ENCODE measurements at regions not wholly inside any gene's neighbourhood (a gene's known extent, or its start where the extent isn't known, plus 50 kb on each side); places are given as distances from the start of the nearest gene placed in this dataset.

DNA sequence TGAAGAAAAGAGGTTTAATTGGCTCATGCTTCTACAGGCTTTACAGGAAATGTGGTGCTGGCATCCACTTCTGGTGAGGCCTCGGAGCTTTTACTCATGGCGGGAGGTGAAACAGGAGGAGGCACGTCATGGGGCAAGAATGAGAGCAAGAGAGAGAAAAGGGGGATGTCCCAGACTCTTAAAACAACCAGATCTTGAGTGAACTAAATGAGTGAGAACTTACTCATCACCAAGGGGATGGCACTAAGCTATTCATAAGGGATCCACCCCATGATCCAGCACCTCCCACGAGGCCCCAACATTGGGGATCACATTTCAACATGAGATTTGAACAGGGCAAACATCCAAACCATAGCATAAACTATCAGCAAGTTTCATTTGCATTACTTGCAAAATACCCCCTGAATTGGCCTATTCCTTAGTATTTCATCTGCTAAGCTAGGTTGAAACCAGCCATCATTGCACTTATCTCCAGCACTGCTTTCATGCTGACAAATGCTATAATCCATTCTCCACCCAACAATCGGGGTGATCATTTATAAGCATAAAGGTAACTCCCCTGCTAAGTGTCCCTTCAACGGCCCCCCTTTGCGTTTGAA lies 179.0 kb downstream of the NOC3L start:
- CTCF ChIA-PET: no interaction called here
- intact Hi-C loops (cut with micrococcal nuclease): no loop called here

DNA sequence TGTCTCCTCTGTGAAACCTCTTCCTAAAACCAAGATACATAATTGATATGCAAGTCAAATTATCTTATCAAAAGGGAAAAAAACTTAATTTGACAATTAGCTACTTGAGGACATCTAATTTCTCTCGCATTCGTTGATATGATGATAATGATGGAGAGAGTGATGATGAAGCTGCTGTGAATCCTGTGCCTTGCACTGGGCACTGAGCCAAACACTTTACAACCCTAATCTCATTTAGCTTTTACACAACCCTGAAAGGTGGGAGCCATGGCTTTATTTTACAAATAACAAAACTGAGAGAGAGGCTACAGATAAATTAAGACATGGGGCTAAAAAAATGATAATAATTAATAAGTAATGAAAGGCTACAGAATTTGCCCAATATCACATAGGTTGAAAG lies 176.0 kb downstream of the NOC3L start:
- peaks cover 9% of the 10 kb centered on the region for H3K4me1 Mint-ChIP-seq (ENCODE audit: low read depth)
- no peaks in the 10 kb centered on the region for H3K9me3 Mint-ChIP-seq
- no peak overlapping the region for H3K4me3 Mint-ChIP-seq
- H3K27ac Mint-ChIP-seq: no peak overlapping the region
- H3K36me3 Mint-ChIP-seq: no peaks in the 10 kb centered on the region
- intact Hi-C loops (cut with micrococcal nuclease): no loop called here
- DNase-seq: no peak
- POLR2A ChIA-PET: no interaction called here
- H3K27me3 Mint-ChIP-seq: peaks cover 11% of the 10 kb centered on the region
- CTCF ChIA-PET: no interaction called here

More for the DNA sequence above, 179.0 kb downstream of the NOC3L start:
- Mint-ChIP-seq H3K9me3 (no peaks in the 10 kb centered on the region), H3K36me3 (no peaks in the 10 kb centered on the region), H3K27ac (peak overlapping the region; percentile 11), H3K27me3 (peaks cover 5% of the 10 kb centered on the region), H3K4me1 (ENCODE audit: low read depth) (peaks cover 9% of the 10 kb centered on the region), H3K4me3 (no peak overlapping the region)
- POLR2A ChIA-PET: no interaction called here
- DNase-seq: peak; percentile 59

DNA sequence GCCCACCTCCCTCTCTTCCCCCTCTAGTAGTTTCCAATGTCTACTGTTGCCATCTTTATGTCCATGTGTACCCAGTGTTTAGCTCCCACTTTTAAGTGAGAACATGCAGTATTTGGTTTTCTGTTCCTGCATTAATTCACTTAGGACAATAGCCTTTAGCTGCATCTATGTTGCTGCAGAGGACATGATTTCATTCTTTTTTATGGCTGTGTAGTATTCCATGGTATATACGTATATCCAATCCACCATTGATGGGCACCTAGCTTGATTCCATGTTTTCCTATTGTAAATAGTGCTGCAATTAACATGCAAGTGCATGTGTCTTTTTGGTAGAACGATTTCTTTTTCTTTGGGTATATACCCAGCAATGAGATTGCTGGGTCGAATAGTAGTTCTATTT lies 170.4 kb downstream of the NOC3L start:
- H3K9me3 Mint-ChIP-seq: no peaks in the 10 kb centered on the region
- ChIA-PET CTCF (interaction anchor here (1.0 kb wide), 1 partner anchor 128 kb away, joined by 3 read pairs; no protein-coding TSS in a partner anchor), POLR2A (no interaction called here)
- intact Hi-C loops (cut with micrococcal nuclease): no loop called here
- H3K36me3 Mint-ChIP-seq: no peaks in the 10 kb centered on the region
- no peak overlapping the region for H3K4me3 Mint-ChIP-seq
- H3K27me3 Mint-ChIP-seq: peaks cover 13% of the 10 kb centered on the region
- no peak for DNase-seq
- no peaks in the 10 kb centered on the region for H3K4me1 Mint-ChIP-seq (ENCODE audit: low read depth)
- no peak overlapping the region for H3K27ac Mint-ChIP-seq

DNA sequence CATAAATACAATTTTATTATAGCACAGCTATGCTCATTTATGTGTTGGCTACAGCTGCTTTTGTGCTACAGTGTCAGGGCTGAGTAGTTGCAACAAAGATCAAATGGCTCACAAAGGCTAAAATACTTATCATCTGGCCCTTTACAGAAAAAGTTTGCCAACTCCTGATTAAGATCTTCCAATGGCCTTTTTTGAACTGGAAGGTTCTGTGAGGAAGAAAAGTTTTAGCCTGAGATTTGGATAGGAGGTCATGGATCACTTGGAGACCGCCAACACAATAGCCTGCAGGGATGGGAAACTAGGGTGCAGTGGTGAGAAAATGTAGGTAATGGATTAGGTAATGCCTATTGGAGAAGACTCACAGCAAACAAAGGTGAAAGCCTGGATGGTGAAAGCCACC lies 169.8 kb downstream of the NOC3L start:
- DNase-seq: no peak
- Mint-ChIP-seq H3K4me1 (ENCODE audit: low read depth) (no peaks in the 10 kb centered on the region), H3K9me3 (no peaks in the 10 kb centered on the region), H3K27ac (no peak overlapping the region), H3K36me3 (no peaks in the 10 kb centered on the region), H3K4me3 (no peak overlapping the region), H3K27me3 (peaks cover 10% of the 10 kb centered on the region)
- POLR2A ChIA-PET: no interaction called here
- intact Hi-C loops (cut with micrococcal nuclease): no loop called here
- CTCF ChIA-PET: interaction anchor here (1.0 kb wide), 1 partner anchor 127 kb away, joined by 3 read pairs; no protein-coding TSS in a partner anchor

DNA sequence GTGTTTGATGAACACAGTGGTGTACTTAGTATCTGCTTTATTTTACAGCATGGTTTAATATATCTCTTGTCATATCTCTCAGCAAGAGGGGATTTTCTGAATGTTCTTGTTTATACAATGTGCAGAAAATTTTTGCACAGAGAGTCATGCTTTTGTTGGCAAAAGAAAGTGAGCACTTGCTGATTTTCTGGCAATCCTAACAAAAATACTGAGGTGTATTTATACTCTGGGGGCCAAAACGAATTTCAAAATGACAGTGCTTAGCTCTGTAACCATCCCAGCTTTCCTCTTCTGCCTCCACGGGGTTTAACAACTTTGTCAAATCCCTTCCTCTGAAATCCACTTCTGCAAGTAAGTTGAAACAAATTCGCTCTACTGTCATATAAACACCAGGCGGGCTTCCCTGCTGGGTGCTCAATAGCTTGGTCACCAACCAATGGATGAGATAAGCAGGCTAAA lies 169.2 kb downstream of the NOC3L start:
- H3K27me3 Mint-ChIP-seq: peaks cover 9% of the 10 kb centered on the region
- ChIA-PET CTCF (no interaction called here), POLR2A (no interaction called here)
- no peaks in the 10 kb centered on the region for H3K4me1 Mint-ChIP-seq (ENCODE audit: low read depth)
- intact Hi-C loops (cut with micrococcal nuclease): no loop called here
- no peak overlapping the region for H3K27ac Mint-ChIP-seq
- no peaks in the 10 kb centered on the region for H3K9me3 Mint-ChIP-seq
- no peaks in the 10 kb centered on the region for H3K36me3 Mint-ChIP-seq
- no peak for DNase-seq
- H3K4me3 Mint-ChIP-seq: no peak overlapping the region

DNA sequence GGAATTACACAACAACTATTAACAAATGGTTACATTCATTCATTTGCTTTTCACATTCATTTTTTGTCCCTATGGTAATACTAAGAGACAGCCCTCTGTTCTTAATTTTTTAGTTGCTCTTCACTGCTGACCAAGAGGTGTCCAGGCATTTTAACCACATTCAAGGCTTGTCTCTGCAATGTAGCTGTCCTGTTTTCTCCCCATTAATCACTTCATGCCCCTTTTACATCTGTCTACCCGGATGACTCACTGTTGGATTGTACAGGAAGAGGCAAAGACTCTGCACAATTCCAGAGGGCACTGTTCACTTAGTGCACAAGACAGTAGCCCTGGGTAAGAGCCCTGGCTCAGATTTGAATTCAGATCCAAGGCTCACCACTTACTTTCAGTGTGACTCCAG lies 168.5 kb downstream of the NOC3L start:
- POLR2A ChIA-PET: no interaction called here
- intact Hi-C loops (cut with micrococcal nuclease): no loop called here
- no peak for DNase-seq
- Mint-ChIP-seq H3K4me1 (ENCODE audit: low read depth) (no peaks in the 10 kb centered on the region), H3K27ac (no peak overlapping the region), H3K36me3 (no peaks in the 10 kb centered on the region), H3K9me3 (no peaks in the 10 kb centered on the region), H3K27me3 (peaks cover 7% of the 10 kb centered on the region), H3K4me3 (no peak overlapping the region)
- CTCF ChIA-PET: no interaction called here

DNA sequence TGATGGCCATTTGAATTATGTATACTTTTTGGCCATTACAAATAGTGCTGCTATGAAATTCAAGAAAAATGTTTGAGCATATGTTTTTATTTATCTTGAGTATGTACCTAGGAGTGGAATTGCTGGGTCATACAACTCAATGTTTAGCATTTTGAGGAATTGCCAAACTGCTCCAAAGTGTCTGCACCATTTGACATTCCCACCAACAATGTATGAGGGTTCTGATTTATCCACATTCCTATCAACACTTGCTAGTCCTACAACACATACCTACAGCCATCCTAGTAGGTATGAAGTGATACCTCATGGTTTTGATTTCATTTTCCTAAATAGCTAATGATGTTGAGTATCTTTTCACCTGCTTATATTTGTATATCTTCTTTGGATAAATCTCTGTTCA lies 165.5 kb downstream of the NOC3L start:
- Mint-ChIP-seq H3K4me1 (ENCODE audit: low read depth) (no peaks in the 10 kb centered on the region), H3K9me3 (no peaks in the 10 kb centered on the region), H3K27ac (no peak overlapping the region), H3K27me3 (peaks cover 5% of the 10 kb centered on the region), H3K36me3 (no peaks in the 10 kb centered on the region), H3K4me3 (no peak overlapping the region)
- ChIA-PET CTCF (no interaction called here), POLR2A (no interaction called here)
- intact Hi-C loops (cut with micrococcal nuclease): no loop called here
- no peak for DNase-seq

DNA sequence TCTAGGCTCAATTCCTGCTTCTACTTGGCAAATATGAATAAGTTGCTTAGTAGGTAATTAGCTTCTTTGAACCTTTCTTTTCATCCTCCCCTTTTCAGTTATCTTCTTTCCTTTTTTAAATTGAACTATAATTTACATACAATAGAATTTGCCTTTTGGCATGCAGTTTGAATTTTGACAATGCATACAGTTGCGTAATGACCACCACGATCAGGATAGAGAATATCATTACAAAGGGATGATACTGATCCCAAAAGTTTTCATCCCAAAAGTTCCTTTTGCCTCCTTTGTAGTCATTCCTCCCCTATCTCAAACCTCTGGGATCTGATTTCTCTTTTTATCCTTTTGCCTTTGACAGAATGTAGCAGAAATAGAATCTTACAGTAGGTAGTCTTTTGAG lies 164.4 kb downstream of the NOC3L start:
- no peak for DNase-seq
- ChIA-PET CTCF (no interaction called here), POLR2A (no interaction called here)
- H3K4me1 Mint-ChIP-seq (ENCODE audit: low read depth): no peaks in the 10 kb centered on the region
- H3K4me3 Mint-ChIP-seq: no peak overlapping the region
- no peak overlapping the region for H3K27ac Mint-ChIP-seq
- intact Hi-C loops (cut with micrococcal nuclease): no loop called here
- peaks cover 6% of the 10 kb centered on the region for H3K27me3 Mint-ChIP-seq
- H3K36me3 Mint-ChIP-seq: no peaks in the 10 kb centered on the region
- no peaks in the 10 kb centered on the region for H3K9me3 Mint-ChIP-seq

DNA sequence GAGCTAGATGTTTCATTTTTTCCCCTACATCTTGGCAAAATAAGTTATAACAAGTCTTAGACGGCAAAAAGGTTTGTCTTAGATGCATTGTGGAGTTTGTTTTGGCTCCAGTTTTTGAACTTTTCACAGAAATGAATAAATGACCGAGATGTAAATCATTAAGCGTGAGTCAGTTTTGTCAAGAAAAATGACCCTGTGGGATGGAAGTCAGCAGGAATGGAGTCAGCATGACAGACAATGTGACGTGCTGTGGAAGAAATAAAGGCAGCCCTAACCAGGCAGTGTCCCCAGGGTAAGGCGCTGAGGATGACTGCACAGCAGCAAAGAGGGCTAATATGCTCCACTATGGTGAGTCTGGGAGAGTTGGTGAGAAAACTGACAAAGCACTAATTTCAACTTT lies 163.2 kb downstream of the NOC3L start:
- H3K36me3 Mint-ChIP-seq: no peaks in the 10 kb centered on the region
- H3K4me3 Mint-ChIP-seq: no peak overlapping the region
- peaks cover 3% of the 10 kb centered on the region for H3K27me3 Mint-ChIP-seq
- H3K4me1 Mint-ChIP-seq (ENCODE audit: low read depth): no peaks in the 10 kb centered on the region
- no peak overlapping the region for H3K27ac Mint-ChIP-seq
- intact Hi-C loops (cut with micrococcal nuclease): no loop called here
- no peaks in the 10 kb centered on the region for H3K9me3 Mint-ChIP-seq
- ChIA-PET POLR2A (no interaction called here), CTCF (no interaction called here)
- DNase-seq: no peak

DNA sequence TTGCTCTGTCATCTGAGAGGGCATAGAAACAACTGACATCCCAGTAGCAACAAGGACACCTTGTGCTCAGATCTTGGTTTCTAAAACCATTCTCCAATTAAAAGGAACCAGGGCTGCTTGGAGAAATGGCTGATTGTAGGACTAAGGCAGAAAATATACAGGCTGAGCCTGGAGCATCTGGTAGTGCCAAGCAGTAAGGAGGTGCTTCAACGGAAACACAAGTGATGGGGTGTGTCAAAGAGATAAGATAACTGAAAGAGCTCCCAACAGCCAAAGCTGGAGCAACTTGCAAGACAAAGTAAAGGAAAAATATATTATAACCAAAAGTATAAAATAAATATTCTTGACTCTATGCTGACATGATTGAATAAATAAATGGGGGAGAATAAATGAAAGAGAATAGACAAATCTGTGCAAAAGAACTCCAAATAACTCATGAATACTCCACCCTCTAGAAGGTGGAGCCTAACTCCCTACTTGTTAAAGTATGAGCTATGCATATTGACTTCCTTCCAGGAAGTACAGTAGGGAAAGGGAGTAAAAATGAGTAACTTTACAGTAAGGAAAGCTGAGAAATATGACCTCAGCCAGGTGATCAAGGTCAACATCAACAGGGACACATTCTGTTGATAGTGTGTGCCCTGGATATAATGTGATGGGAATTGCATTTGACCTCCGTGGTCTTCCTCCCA lies 162.4 kb downstream of the NOC3L start:
- Mint-ChIP-seq H3K36me3 (no peaks in the 10 kb centered on the region), H3K27me3 (peaks cover 3% of the 10 kb centered on the region), H3K4me1 (ENCODE audit: low read depth) (no peaks in the 10 kb centered on the region), H3K27ac (no peak overlapping the region), H3K9me3 (no peaks in the 10 kb centered on the region), H3K4me3 (no peak overlapping the region)
- CTCF ChIA-PET: no interaction called here
- no peak for DNase-seq
- POLR2A ChIA-PET: no interaction called here
- intact Hi-C loops (cut with micrococcal nuclease): no loop called here

DNA sequence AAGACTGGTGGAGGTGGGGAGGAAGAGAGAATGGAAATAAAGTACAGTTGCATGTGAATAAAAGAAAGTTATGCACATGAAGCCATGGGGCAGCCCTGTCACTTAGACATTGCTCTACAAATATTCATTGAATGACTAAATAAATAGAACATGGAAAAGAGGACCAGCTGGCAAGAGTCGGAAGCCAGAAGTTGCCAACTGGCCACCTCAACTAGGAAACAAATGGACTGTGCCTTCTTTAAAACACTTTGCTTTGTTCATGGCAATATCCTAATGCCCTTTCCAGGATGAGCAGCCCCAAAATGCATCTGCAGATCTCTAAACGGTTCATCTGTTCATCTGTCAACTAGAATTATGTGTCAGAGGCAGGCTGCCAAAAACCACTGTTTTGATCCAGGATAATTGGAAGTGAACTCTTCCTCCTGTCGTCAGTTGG lies 157.3 kb downstream of the NOC3L start:
- ChIA-PET POLR2A (no interaction called here), CTCF (no interaction called here)
- Mint-ChIP-seq H3K36me3 (no peaks in the 10 kb centered on the region), H3K27me3 (peaks cover 2% of the 10 kb centered on the region), H3K9me3 (no peaks in the 10 kb centered on the region), H3K27ac (no peak overlapping the region), H3K4me1 (ENCODE audit: low read depth) (peaks cover 10% of the 10 kb centered on the region), H3K4me3 (no peak overlapping the region)
- DNase-seq: no peak
- intact Hi-C loops (cut with micrococcal nuclease): no loop called here

DNA sequence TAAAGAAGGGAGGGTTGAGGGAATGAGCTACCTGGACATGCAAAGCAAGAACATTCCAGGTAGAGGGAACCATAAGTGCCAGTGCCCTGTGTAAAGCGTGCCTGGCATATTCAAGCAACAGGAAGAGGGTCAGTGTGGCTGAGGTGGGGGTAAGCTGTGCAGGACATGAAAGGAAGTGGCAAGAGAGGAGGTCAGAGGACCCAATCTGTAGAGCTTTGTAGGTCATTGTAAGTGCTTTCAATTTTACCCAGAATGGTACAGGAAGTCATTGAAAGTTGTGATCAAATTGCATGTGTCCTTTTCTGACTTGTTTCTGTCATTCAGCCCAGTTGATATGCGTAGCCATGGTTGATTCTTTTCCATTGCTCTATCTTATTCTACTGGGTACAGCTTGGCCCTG lies 156.6 kb downstream of the NOC3L start:
- no peak overlapping the region for H3K4me3 Mint-ChIP-seq
- no peaks in the 10 kb centered on the region for H3K9me3 Mint-ChIP-seq
- peaks cover 10% of the 10 kb centered on the region for H3K4me1 Mint-ChIP-seq (ENCODE audit: low read depth)

DNA sequence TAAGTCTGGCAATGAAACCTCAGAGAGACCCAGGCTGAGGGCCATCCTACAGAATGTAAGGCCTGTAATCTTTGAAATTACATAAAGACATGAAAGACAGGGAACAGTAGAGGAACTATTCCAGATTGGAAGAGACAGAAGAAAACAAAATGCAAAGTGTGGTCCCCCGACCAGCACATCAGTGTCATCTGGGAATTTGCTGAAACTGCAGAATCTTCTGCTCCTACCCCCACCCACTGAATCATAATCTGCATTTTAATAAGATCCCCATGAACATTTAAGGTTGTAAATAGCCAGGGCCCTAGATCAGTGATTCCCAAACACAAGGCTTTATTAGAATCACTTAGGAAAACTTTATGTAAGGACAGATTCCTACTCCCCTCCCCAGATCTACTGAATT lies 154.4 kb downstream of the NOC3L start:
- H3K9me3 Mint-ChIP-seq: no peaks in the 10 kb centered on the region
- no peaks in the 10 kb centered on the region for H3K36me3 Mint-ChIP-seq
- H3K4me1 Mint-ChIP-seq (ENCODE audit: low read depth): peaks cover 10% of the 10 kb centered on the region
- ChIA-PET POLR2A (no interaction called here), CTCF (no interaction called here)
- no peak for DNase-seq
- H3K27me3 Mint-ChIP-seq: peaks cover under 1% of the 10 kb centered on the region
- H3K27ac Mint-ChIP-seq: no peak overlapping the region
- intact Hi-C loops (cut with micrococcal nuclease): no loop called here
- no peak overlapping the region for H3K4me3 Mint-ChIP-seq

More for the DNA sequence above, 156.6 kb downstream of the NOC3L start:
- intact Hi-C loops (cut with micrococcal nuclease): no loop called here
- CTCF ChIA-PET: no interaction called here
- no peak for DNase-seq
- Mint-ChIP-seq H3K27me3 (peaks cover 2% of the 10 kb centered on the region), H3K27ac (no peak overlapping the region), H3K36me3 (no peaks in the 10 kb centered on the region)
- POLR2A ChIA-PET: interaction anchor here (0.5 kb wide), 1 partner anchor 374 kb away, joined by 3 read pairs; no protein-coding TSS in a partner anchor

Data from activated CD4-positive, alpha-beta memory T cell treated with anti-CD3 and anti-CD28 coated beads for 36 hours (primary cell).